HL-60 (cell line): ENCODE measurements at regions not wholly inside any gene's neighbourhood (a gene's known extent, or its start where the extent isn't known, plus 50 kb on each side); places are given as distances from the start of the nearest gene placed in this dataset.

ENCODE experiments used
- DNase-seq, 2 experiments: peaks; one replicate each; pipeline ENCODE4 v3.0.0-alpha.2; 2010 to 2020; ENCODE audit warnings: low read depth in 1 of 2, low spot score in 1 of 2
- H3K27ac ChIP-seq: fragments of 250-450 bp; sonication (Bioruptor Pico); replicated peaks from 2 replicates; pipeline ENCODE4 v1.5.1; 2020; ENCODE audit warnings: mild to moderate bottlenecking, moderate library complexity
- H3K27me3 ChIP-seq: fragments of 250-450 bp; sonication (Bioruptor Pico); 2 replicates; pipeline ENCODE4 v1.5.1; 2021; ENCODE audit warnings: mild to moderate bottlenecking, moderate library complexity; ENCODE audit not compliant: insufficient read depth, poor library complexity, severe bottlenecking
- H3K4me3 ChIP-seq: replicated peaks from 2 replicates; pipeline ENCODE4 v1.5.1; 2011; ENCODE audit warnings: mild to moderate bottlenecking, control low read depth, low read length; ENCODE audit not compliant: insufficient read depth
- CTCF ChIP-seq: IDR thresholded peaks from one replicate; pipeline ENCODE4 v1.5.1; 2011; ENCODE audit warnings: low read length, control low read depth, inconsistent platforms; ENCODE audit not compliant: insufficient read depth
- GABPA ChIP-seq: IDR thresholded peaks from 2 replicates; pipeline ENCODE4 v1.6.1; 2012; ENCODE audit warnings: low read depth
- POLR2AphosphoS5 ChIP-seq: IDR thresholded peaks from 2 replicates; pipeline ENCODE4 v1.6.1; 2012; ENCODE audit warnings: low read depth
- REST ChIP-seq: IDR thresholded peaks from 2 replicates; pipeline ENCODE4 v1.6.1; 2012; ENCODE audit warnings: low read depth; ENCODE audit not compliant: insufficient replicate concordance
- SPI1 ChIP-seq: IDR thresholded peaks from 2 replicates; pipeline ENCODE4 v1.6.1; 2012; ENCODE audit warnings: low read depth, mild to moderate bottlenecking, borderline replicate concordance

GRCh38 chr17:14621826-14622614 lies 321.1 kb downstream of the HS3ST3B1 start:
- H3K4me3 ChIP-seq: no peak overlapping the region
- peak; percentile 56 to 80 for DNase-seq
- H3K27me3 ChIP-seq: no peaks in the 10 kb centered on the region
- TF ChIP-seq SPI1: no peak
- TF ChIP-seq GABPA: no peak
- peak; percentile 9 for TF ChIP-seq REST
- TF ChIP-seq CTCF: no peak
- peak; percentile 83 for TF ChIP-seq POLR2AphosphoS5
- peak overlapping the region; percentile 83 for H3K27ac ChIP-seq

- DNase-seq: no peak
- H3K4me3 ChIP-seq: no peak overlapping the region
- H3K27ac ChIP-seq: no peak overlapping the region
- no peaks in the 10 kb centered on the region for H3K27me3 ChIP-seq
- TF ChIP-seq GABPA (no peak), POLR2AphosphoS5 (no peak)
Observed at GRCh38 chr17:14619821-14620220, 318.9 kb downstream of the HS3ST3B1 start.

GRCh38 chr17:14616528-14616927 lies 315.6 kb downstream of the HS3ST3B1 start:
- DNase-seq: no peak
- Histone ChIP-seq H3K4me3 (no peak overlapping the region), H3K27me3 (no peaks in the 10 kb centered on the region), H3K27ac (no peak overlapping the region)
- no peak for TF ChIP-seq REST
- no peak for TF ChIP-seq POLR2AphosphoS5
- TF ChIP-seq SPI1: no peak
- TF ChIP-seq GABPA: no peak
- no peak for TF ChIP-seq CTCF

GRCh38 chr17:14605267-14605599 lies 304.4 kb downstream of the HS3ST3B1 start:
- Histone ChIP-seq H3K27me3 (no peaks in the 10 kb centered on the region), H3K27ac (peak overlapping the region; percentile 89), H3K4me3 (no peak overlapping the region)
- DNase-seq: peak; percentile 55 to 90
- no peak for TF ChIP-seq REST
- TF ChIP-seq GABPA: no peak
- no peak for TF ChIP-seq CTCF
- peak; percentile 78 for TF ChIP-seq POLR2AphosphoS5
- TF ChIP-seq SPI1: peak; percentile 88
